ENCODE measurements at regions not wholly inside any gene's neighbourhood (a gene's known extent, or its start where the extent isn't known, plus 50 kb on each side); places are given as distances from the start of the nearest gene placed in this dataset.

DNA sequence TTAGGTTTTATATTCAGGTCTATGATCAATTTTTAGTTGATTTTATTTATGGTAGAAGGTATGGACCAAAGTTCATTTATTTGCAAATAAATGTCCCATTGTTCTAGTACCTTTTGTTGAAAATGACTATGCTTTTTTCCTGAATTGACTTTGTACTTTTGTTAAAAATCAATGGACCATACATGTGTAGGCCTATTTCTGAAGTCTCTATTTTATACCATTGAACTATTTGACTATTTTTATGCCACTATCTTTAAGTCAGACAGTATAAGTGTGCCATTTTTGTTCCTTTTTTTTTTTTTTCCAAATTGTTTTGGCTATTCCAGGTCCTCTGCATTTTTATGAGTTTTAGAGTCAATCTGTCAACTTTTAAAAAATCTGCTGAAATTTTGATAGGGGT lies 73.6 kb upstream of the UGP2 start:
- no peak overlapping the region for H3K27ac ChIP-seq
- TF ChIP-seq CTCF (conservative IDR thresholded peaks at IDR 0.05): no peak

DNA sequence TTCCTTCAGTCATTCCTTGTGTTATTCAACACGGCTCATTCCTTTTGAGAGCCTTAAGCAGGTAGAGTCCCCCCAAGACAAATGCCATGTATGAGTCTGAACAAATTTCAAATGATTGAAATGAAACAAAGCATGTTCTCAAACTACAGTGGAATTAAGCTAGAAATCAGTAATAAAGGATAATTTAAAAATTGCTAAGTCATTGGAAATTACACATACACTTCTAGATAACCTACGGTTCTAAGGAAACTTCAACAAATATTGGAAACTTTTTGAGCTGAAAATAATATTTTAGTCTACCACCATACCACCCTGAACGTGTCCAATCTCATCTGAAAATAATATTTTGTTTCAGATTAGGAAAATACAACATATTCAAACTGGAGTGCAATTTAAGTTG lies 71.8 kb upstream of the UGP2 start:
- no peak overlapping the region for H3K27ac ChIP-seq
- no peak for TF ChIP-seq CTCF (conservative IDR thresholded peaks at IDR 0.05)

GRCh38 chr2:63772061-63772460 lies 69.6 kb upstream of the UGP2 start:
- no peak overlapping the region for H3K27ac ChIP-seq
- TF ChIP-seq CTCF (conservative IDR thresholded peaks at IDR 0.05): no peak

DNA sequence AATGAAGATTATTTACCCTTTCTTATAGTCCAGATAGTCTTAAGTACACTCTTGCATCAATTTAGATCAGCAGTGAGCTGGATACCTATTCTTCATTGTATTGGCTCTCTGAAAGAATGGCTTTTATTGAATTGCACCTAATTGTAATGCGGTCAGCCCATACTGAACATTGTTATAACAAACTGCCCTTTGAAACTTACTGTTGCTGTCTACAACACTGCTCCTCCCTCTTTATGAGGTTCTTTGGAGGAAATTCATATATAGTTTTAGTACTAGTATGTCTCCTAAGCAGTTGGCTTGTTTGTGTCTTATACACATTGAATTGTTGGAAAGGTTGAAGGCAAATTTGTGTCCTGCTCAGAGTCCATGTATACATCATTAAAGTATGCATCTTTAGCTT lies 66.5 kb upstream of the UGP2 start:
- no peak for TF ChIP-seq CTCF (conservative IDR thresholded peaks at IDR 0.05)
- H3K27ac ChIP-seq: no peak overlapping the region

GRCh38 chr2:63776382-63776781 lies 65.3 kb upstream of the UGP2 start:
- H3K27ac ChIP-seq: no peak overlapping the region
- TF ChIP-seq CTCF (conservative IDR thresholded peaks at IDR 0.05): no peak

GRCh38 chr2:63777816-63778215 lies 63.9 kb upstream of the UGP2 start:
- no peak for TF ChIP-seq CTCF (conservative IDR thresholded peaks at IDR 0.05)
- no peak overlapping the region for H3K27ac ChIP-seq

- H3K27ac ChIP-seq: no peak overlapping the region
- no peak for TF ChIP-seq CTCF (conservative IDR thresholded peaks at IDR 0.05)
Measured at GRCh38 chr2:63778391-63778790, 63.3 kb upstream of the UGP2 start.
